Activated CD8-positive, alpha-beta memory T cell treated with anti-CD3 and anti-CD28 coated beads, Interleukin-2, amount 50 U/mL, for 4 hours (primary cell): ENCODE measurements at regions not wholly inside any gene's neighbourhood (a gene's known extent, or its start where the extent isn't known, plus 50 kb on each side); places are given as distances from the start of the nearest gene placed in this dataset.

Experiments
- DNase-seq: peaks from one replicate; pipeline ENCODE4 v3.0.0-alpha.2; 2020

DNA sequence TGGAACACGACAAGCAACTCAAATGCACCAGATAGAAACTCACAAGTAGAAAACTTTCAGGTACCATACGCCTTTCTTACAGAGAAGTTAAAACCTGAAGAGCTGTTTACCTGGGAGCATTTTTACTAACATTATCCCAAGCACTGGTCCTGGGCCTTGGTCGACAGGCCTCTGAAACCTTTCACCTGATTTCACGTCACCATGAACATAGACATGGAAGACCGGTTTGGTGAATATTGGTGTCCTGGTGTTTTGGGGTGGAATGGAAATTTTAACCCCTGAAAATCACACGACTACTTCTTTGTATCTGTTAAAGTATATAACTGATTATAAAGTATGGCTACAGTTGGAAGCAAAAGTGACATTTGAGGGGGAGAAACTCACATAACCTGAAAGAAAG, 176.6 kb upstream of the ARGLU1 start:
- DNase-seq = no peak

DNA sequence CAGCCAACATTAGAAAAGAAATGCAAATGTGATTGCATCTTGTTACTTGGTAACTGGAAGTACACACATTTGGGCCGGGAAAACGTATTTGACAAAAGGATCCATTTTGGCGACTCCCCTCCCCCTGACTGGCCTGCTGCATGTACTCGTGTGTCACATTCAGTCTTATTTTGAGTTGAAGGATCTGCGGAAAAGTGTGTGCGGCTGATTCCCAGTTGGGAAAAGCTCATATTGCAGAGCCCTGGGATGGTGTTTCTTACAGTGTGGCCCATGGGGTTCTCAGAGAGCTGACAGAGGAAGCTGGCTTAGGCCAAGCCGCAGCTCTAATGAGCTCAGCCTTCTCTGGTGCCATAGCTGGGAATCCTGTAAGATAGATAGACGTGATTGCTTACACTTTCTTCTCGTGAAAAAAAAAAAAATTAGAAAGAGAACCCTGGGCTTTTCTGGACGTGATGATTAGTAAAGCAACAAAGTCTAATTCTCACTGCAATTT, 170.3 kb upstream of the ARGLU1 start:
- DNase-seq = no peak

DNA sequence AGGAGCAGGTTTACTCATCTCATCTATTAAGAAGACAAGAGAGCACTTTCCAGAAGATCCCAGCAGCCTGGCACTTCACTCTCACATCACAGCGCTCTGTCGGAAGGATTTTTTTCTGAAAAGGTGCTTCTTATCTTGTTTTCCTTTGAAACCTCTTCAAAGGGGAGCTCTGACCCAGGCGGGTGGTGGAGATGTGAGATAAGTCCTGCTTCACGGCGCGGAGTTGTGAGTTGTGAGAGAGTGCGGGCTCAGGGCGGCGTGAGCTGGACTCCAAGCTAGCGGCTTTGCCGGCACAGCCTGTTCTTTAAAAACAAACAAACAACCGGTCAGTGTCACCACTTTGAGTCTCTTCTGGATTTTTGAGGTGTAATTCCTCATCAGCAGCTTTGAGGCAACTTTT, 169.0 kb upstream of the ARGLU1 start:
- no peak for DNase-seq

DNA sequence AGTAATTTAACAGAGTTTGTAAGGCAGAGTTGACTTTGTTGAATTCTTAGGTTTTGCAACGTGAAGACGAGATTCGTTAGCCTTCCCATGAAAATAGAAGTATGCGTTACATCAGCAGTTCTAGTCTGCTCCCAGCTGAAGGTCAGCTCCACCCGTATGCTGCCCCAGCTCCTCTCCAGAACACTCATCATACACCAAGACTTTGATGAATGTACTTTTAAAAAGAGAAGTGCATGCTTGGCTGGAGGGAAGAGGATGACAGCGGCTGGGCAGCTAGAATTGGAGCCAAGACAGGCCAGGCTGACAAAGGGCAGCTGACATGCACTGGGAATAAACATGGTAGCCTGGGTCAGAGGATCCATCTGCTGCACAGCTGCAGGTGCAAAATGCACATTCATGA, 166.3 kb upstream of the ARGLU1 start:
- no peak for DNase-seq

DNA sequence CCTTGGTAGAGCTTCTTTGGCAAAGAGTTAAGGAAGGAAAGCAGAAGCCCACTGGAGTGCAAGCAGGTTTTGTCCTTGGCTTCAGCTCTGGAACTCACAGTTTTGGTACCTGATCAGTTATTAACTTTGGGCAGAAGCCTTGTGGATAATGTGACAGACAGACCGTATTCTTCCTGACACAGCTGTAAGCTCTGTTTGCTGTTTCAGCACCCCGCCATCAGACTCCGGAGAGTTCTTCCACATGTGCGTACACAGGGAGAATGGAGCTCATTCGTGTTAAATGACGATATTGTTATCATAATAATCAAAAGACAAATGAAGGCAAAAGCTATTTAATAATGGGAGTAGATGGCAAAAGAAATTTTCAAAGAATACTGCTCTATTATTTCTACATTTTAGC, 155.1 kb upstream of the ARGLU1 start:
- no peak for DNase-seq

DNA sequence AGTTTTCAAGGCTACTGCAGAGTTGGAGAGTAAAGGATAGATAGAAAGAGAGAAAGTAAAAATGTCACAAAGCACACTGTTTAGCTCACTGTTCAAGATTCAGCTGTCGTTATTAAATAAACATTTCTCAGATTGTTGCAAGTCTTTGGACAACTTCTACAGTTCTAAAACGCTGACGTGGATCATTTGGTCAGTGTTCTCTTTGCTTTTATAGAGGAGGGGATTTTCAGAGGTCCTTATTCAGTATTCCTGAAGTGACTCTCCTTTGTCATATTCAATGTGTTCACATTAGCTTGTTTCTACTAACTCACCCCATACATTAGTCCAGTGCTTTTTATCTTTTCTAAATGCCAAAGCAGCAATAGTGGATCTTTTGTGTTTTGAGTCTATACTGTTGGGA, 154.7 kb upstream of the ARGLU1 start:
- DNase-seq = no peak

DNA sequence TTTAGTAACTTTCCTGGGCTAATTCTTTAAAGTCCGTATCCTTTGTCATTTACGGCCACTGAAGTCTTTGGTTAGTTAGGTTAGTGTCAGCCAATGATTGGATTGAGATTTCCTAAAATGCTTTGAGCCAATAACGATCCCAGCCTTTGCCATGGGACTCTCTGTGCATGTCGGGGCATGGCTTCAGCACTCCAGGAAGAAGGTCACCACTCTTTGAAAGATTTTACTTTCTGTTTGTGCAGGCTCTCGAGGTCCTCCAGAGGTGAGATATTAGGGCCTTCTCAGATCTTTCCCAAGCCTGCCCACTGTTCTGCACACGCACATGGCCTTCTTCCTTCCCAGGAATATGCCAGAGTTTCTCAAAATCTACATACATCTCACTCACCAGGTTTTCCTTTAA, 153.7 kb upstream of the ARGLU1 start:
- DNase-seq = no peak

DNA sequence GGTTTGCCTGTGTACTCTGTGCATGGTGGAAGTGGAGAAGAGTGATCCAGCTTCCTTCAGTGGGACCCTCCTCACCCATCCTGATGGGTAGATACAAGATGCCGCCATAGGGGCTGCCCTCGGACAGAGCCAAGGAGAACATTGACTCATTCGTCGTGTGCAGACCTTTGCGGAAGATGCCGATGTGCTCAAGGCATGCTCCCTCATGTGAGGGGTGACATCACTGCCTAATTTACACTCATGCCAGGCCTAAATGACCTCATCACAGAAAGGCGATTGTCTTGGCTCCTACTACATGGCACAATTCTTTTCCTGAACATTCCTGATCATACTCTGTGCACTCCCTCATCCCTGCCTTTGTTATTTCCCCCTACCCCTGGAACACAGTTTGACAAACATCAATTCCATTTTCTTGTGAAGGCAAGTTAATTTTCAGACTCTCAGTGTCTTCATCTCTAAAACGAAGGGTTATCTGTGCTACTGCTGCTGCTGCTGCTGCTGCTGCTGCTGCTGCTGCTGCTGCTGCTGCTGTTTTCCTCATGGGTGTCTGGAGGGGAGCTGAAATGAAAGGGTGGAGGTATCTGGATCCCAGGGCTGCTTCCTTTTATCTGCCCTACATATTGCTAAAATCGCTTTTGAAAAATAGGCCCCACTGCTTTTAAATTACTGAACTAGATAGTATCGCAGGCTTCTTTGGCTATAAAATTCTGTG, 146.5 kb upstream of the ARGLU1 start:
- no peak for DNase-seq

DNA sequence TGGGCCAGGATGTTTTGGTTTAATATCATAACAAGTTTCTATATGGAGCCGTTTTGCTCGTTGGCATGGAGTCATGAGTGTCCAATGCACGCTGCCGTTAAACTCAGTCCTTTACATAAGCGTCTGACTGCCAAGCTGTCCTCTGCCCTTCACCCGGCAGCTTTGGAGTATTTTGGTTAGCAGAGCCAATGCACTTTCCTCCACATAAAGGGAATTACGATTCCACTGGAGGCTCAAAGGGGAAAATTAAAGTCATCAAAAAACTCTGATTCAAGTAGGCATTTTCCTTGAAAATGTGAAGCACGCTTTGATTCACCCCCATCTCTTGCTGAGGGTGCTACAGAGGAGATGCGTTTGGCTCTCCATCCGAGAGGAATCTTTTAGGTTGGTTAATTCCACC, 144.4 kb upstream of the ARGLU1 start:
- no peak for DNase-seq

DNA sequence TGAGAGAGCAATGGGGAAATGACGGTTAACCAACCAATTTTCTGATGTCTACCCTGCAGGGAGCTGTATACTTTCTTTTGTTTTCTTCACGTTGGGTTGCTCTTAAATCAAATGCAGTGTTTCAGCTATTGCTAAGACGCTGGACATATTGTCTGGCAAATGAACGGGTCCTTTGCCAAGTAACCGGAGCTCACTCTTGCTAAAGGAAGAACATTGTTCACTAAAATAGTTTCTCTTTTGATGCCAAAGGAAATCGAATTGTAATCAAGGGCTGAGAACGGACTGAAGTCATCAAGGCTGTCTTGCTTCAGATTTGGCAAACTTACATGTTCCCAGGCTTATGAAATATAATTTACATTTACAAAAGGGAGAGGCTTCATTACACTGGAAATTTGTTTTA, 142.3 kb upstream of the ARGLU1 start:
- no peak for DNase-seq

DNA sequence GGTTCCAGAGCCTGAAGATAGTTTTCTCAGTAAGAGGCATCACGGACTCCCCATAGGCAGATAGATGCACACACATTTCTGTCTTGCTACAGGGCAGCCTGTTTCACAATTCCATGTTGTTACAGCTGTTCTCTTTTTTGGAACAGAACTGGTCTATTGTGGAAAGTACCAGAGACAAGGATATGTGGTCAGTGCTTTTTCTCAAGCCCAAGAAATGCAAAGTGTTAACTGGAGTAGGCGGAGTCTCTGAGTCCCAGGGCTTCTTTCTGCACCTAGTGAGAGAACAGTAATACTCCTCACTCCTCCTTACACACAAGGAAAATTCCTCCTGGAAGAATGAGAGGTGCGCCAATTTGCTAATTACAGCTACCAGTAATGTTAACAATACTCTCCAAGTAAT, 141.6 kb upstream of the ARGLU1 start:
- DNase-seq = no peak

DNA sequence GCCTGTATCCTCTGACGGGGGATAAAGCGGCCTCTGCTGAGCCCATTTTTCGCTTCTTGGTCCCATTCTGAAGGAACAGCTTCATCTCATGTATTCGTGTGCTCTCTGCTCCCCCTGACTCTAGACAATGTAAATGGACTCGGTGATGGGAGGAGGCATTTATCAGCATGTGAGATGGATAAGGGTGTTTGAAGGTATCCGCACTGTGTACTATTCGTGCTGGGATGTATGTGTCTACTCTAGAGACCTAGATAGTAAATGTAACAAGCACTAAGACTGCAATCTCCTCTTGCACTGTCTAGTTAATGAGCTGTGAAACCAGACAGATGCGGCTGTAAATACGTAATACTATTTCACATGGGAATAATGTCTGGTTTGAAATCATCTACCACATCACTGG, 134.6 kb upstream of the ARGLU1 start:
- DNase-seq = no peak

DNA sequence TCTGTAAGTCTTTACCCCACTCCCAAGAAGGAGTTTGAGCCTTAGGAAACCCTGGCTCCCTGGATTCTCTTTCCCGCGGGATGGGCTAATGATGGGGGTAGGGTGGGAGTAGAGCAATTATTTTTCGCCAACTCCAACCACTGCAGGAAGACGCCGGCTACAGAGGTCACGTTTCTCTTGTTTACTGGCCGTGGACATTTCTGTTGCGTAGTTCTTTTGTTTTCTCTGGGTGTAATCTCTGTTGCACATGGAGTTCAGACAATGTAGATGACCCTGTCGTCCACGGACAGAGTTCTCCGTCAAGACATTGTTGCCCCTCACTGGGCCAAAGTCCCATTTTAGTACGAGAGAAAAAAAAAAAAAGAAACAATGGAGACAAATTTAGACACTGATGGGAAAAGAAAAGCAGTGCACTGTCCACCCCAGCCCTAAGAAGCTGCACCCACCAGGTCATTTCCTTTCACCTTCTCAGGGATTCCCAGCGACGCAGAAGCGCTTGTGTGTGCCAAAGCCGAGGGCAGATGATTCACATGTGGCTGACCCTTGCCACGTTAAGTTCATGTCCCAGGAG, 133.9 kb upstream of the ARGLU1 start:
- no peak for DNase-seq

DNA sequence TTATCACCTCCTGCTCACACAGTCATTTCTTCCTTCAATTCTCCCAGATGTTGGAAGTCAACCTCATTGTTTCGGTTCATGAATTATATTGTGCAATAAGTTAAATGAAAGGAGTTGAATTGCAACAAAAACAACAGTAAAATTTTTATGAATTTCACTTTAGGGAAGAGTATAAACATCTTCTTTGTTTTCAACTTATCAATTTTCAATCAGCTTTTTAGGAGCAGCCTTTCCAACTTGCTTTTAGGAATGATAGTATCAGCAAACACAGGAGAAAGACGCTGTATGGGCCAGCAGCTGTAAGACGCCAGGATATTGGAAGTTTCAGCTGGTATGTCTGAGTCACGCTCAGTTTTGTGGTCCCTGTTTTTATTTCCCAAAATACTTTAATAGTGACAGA, 132.5 kb upstream of the ARGLU1 start:
- DNase-seq = no peak

DNA sequence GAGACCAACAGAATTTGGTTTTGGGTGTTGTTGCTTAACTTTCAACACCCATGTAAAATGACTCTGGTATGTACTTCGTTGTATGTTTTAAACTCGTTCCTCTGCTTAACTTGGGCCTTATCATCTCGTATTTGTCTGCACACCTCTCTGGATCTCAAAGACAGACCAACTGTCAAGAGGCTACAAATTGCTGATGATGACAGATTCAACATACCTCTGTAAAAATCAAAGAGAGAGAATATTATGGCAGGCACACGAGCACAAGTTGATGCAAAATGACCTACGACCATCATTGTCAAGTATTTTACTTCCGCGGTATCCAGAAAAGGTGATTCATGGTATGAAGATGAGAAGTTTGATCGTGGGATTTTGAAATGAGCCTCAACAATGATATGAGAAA, 132.1 kb upstream of the ARGLU1 start:
- no peak for DNase-seq

DNA sequence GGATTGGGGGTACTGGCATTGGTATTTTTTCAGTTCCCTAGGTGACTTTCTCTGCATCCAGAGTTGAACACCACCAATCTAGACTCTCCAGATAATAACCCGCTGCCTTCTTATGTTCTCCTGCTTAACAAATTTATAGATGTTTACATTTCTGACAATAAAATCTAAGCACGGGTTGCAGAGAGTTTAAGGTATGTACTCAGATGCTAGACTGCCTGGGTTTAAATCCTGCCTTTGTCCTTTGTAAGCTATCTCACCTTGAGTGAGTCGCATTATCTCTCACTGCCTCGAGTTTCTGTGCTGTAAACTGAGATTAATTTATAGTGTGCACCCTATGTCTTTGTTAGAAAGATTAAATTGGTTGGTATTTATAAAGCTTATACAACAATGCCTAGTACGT, 131.4 kb upstream of the ARGLU1 start:
- DNase-seq = no peak

DNA sequence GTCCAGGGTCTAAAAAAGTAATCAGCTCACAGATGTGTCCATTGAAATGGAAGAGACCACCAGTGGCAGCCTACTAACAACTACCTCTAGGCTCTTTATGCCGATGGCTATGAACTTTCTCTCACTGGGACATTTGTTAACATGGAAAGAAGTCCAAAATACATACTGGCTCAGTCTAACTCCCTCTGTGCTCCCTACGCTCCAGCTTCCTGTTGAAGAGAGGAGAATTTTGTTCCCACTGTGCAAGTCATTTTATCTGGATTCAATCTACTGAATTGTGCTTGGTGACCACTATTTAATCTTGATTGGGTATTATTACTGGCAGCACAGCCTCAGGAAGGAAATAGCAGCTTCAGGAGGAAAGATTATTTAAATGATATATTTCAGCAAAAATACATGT, 128.8 kb upstream of the ARGLU1 start:
- DNase-seq = no peak

DNA sequence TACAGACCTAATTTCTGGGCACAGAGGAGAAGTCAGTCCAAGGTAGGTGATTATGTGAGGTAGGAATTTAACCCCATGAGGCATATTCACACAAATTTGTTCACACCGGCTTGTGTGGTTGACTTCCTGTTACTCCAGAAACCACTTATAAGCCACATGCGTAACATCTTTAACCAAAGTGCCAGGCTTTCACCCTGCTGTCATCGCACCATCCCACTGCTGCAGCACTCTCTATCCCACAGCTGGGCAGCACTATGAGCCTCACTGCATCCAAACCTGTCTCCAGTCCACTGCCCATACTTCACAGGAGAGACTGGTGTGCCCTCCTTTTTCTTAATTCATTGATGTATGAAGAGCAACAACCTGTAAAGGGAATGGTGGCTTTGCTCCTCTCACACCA, 128.2 kb upstream of the ARGLU1 start:
- no peak for DNase-seq

DNA sequence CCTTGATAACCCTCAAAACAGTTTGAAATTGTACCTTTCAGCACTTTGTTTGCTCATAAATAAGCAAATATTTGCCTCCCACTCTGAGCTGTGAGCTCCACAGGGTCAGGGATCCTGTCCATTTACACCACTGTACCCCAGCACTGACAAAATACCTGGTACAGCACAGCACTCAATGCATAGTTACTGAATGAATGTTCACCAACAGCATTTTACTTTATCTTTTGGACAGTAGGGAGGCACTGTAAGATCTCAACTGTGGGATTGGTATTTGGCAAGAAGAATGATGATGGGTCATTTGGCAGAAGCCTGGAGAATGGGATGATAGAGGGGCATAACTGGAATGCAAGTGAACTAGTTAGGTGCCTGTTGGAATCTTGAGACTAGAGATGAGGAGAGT, 127.2 kb upstream of the ARGLU1 start:
- no peak for DNase-seq

DNA sequence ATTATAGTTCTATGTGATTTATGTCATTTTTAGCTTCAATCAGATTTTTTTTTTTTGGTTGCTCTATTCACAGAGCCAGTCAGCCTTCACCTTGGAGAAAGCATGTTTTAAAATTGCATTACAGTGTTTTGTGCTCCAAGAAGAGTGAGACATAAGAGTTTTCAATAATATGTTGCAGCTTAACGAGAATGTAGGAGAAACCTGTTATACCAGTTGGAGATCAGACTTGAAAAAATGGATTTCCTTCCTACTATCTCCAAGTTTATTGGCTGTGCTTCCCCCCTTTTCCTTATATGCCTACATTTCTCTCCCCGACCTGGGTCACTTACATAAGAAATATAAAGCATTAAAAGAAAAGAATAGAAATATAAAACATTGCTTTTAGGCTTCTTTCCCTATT, 123.9 kb upstream of the ARGLU1 start:
- DNase-seq = no peak

DNA sequence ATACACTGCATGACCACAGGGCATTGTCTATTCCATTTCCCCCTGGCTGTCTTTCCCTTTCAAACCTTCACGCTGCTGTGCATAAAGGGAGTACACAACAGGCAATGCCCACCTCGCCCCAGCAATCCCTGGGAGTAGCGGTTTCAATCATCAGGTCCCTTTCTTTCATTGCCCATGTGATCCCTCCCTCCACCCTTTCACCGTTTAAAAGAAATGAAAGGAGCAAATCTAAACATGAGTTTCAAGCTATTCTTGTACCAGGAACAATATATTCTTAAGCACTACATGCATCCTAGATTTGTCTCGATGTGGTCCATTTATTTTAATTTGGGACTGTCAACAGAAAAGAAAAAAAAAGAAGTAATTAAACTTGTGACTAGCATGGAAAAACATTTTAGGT, 123.4 kb upstream of the ARGLU1 start:
- DNase-seq = no peak

DNA sequence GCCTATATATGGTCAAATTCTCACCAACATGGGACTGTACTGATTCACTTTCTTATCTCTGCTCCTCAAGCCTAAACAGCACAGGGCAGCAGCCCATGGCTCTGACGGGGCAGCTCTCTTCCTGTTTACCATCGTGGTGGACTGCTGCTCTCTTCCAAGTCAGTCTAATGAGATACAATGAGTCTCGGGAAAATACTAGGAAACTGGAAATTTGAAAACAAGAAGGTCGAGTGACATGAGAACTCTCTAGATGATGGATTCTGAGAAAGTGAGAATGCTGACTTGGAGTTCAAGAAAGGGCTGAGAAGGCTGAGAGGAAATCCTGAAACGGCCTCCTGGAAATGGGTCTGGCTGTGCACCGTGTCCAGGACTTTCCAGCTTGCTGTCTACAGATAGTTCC, 122.8 kb upstream of the ARGLU1 start:
- no peak for DNase-seq

DNA sequence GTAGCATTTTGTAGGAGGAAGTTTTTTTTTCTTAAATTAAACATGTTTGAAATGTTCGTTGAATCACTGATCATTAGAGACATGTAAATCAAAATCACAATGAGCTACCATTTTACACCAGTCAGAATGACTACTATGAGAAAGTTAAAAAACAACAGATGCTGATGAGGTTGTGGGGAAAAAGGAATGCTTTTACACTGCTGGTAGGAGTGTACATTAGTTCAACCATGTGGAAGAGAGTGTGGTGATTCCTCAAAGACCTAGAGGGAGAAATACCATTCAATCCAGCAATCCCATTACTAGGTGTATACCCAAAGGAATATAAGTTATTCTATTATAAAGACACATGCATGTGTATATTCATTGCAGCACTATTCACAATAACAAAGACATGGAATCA, 122.0 kb upstream of the ARGLU1 start:
- DNase-seq = no peak

DNA sequence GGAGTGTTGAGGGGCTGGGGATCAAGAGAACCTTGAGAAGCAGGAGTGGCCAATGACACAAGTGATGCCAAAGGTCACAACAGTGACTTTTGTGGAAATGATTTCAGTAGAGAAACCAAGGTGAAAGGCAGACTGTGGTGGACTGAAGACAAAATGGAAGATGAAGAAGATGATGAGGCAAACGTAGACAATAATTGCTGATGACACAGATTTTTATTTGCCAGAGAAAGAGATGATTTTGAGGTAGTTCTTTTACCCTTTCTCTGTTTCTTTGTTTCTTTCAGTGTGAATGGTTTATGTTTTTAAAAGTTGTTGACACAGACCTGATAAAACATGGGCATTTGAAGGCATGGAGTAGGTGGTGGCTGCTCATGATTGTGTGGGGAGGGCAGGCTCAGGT, 121.0 kb upstream of the ARGLU1 start:
- DNase-seq = no peak

DNA sequence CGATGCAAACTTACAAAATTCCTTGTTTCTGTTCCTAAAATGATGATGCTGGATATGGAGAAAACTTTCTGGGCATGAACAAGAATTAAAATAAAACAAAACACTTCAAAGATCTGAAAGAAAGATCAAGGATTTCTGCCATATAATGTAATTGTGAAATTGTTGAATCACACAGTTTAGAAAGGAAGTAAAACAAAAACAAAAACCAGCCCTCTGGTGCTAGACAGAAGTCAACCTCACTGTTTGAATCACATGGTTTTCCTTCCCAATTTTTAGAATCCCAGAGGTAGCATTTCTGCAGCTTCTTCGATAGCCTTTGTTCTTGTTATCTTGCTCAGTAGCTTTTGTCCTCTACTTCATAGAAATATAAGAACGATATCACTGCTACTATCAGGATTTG, 118.2 kb upstream of the ARGLU1 start:
- DNase-seq = no peak
